GM10248 (cell line): ENCODE measurements at regions not wholly inside any gene's neighbourhood (a gene's known extent, or its start where the extent isn't known, plus 50 kb on each side); places are given as distances from the start of the nearest gene placed in this dataset.

ENCODE experiments used
- CTCF ChIA-PET: fragments of 300-600 bp; sonication (Branson Sonifier 250); formaldehyde crosslinking; extraction: SDS; loops from one replicate; lab custom pipeline; 2021; ENCODE audit warnings: antibody characterized with exemption; lab: Yijun Ruan, JAX
- POLR2A ChIA-PET: fragments of 350-650 bp; sonication (Branson Sonifier 250); formaldehyde crosslinking; extraction: SDS; loops from one replicate; lab custom pipeline; 2020; ENCODE audit warnings: antibody characterized with exemption; lab: Yijun Ruan, JAX
- DNase-seq: peaks from one replicate; pipeline ENCODE4 v3.0.0; 2012; ENCODE audit errors: extremely low spot score
- TF ChIP-seq, protein P1 (sequence below): IDR thresholded peaks from 2 replicates; pipeline ENCODE4 v1.5.1; 2012; ENCODE audit warnings: mild to moderate bottlenecking, low read depth; ENCODE audit errors: extremely low read depth, missing control alignments, control extremely low read depth

GRCh38 chr3:1477669-1478068 is 384.8 kb downstream of the CNTN6 start:
- DNase-seq: no peak
- ChIA-PET CTCF (no interaction called here), POLR2A (no interaction called here)
- TF ChIP-seq, protein P1, sequence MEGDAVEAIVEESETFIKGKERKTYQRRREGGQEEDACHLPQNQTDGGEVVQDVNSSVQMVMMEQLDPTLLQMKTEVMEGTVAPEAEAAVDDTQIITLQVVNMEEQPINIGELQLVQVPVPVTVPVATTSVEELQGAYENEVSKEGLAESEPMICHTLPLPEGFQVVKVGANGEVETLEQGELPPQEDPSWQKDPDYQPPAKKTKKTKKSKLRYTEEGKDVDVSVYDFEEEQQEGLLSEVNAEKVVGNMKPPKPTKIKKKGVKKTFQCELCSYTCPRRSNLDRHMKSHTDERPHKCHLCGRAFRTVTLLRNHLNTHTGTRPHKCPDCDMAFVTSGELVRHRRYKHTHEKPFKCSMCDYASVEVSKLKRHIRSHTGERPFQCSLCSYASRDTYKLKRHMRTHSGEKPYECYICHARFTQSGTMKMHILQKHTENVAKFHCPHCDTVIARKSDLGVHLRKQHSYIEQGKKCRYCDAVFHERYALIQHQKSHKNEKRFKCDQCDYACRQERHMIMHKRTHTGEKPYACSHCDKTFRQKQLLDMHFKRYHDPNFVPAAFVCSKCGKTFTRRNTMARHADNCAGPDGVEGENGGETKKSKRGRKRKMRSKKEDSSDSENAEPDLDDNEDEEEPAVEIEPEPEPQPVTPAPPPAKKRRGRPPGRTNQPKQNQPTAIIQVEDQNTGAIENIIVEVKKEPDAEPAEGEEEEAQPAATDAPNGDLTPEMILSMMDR: no peak

DNA sequence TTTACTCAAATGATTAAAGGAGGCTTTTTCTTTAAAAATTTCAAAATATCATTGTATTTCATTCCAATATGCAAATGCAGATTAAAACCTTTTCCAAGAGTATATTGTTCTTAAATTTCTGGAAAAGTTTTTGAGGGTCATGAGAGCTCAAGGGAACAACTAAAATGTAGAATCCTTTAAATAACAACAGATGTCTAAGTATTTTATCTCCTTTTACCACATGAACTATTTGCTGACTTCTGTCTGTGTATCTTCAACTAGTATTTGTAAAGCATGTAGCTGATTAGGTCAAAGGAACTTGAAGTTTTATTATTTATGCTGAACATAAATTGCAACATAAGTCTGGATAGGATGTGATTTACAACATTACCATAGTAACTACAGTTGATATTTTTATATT is 402.6 kb downstream of the CNTN6 start:
- no peak for DNase-seq
- TF ChIP-seq, protein P1: no peak
- CTCF ChIA-PET: no interaction called here
- POLR2A ChIA-PET: no interaction called here

GRCh38 chr3:1499694-1500093 is 406.9 kb downstream of the CNTN6 start:
- TF ChIP-seq, protein P1: no peak
- ChIA-PET POLR2A (no interaction called here), CTCF (no interaction called here)
- no peak for DNase-seq

DNA sequence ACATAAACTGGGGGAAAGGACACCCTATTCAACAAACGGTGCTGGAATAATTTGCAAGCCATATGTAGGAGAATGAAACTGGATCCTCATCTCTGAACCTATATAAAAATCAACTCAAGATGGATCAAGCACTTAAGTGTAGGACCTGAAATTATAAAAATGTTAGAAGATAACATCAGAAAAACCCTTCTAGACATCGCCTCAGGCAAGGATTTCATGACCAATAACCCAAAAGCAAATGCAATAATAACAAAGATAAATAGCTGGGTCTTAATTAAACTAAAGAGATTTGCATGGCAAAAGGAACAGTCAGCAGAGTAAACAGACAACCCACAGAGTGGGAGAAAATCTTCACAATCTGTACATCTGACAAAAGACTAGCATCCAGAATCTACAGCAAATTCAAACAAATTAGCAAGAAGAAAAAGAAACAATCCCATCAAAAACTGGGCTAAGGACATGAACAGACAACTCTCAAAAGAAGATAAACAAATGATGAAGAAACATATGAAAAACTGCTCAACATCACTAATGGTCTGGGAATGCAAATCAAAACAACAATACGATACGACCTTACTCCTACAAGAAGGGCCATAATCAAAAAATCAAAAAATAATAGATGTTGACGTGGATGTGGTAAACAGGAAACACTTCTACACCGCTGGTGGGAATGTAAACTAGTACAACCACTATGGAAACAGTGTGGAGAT is 408.7 kb downstream of the CNTN6 start:
- CTCF ChIA-PET: no interaction called here
- TF ChIP-seq, protein P1: no peak

GRCh38 chr3:1506090-1506489 is 413.3 kb downstream of the CNTN6 start:
- TF ChIP-seq, protein P1: no peak
- ChIA-PET CTCF (no interaction called here), POLR2A (no interaction called here)
- DNase-seq: no peak

More for the DNA sequence above, 408.7 kb downstream of the CNTN6 start:
- no peak for DNase-seq
- POLR2A ChIA-PET: no interaction called here

GRCh38 chr3:1513662-1514061 is 420.8 kb downstream of the CNTN6 start:
- ChIA-PET CTCF (no interaction called here), POLR2A (no interaction called here)
- TF ChIP-seq, protein P1: no peak
- no peak for DNase-seq
